SKM-1 (cell line): ENCODE measurements at regions not wholly inside any gene's neighbourhood (a gene's known extent, or its start where the extent isn't known, plus 50 kb on each side); places are given as distances from the start of the nearest gene placed in this dataset.
"Not testable (repeated sequence)": the region's sequence is repeated elsewhere in the genome, so short reads cannot be mapped to it uniquely, and the experiment has no call there.

ENCODE experiments used
- DNase-seq: peaks from one replicate; lab custom pipeline; 2025; ENCODE audit not compliant: unreplicated experiment; lab: John Stamatoyannopoulos, UW

DNA sequence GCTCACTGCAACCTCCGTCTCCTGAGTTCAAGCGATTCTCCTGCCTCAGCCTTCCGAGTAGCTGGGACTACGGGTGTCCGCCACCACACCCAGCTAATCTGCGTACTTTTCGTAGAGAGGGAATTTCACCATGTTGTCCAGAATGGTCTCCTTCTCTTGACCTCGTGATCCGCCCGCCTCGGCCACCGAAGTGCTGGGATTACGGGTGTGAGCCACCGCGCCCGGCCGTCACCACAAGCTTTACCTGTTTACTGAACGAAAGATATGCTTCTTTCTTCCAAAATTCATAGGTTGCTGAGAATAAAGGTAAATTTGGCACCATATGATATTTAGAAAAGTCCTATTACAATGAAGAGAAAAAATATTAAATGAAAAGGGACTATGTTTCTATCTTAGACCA, 333.5 kb upstream of the EPHA6 start:
- no peak for DNase-seq

DNA sequence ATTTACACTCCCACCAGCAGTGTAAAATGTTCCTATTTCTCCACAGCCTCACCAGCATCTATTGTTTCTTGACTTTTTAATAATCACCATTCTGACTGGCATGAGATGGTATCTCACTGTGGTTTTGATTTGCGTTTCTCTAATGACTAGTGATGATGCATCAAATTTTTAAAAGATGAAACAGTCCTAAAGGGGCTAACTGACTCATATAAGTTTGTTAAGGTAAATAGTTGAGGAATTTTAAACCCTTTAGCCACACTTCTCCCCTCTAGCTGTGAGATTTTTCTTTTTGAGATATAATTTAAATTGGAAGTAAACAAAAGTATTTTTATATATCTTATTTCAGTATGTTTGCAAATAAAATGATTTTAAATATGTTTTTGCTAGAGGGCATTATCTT, 331.2 kb upstream of the EPHA6 start:
- DNase-seq = not testable (repeated sequence)

- no peak for DNase-seq
These were observed 330.6 kb upstream of the EPHA6 start for GRCh38 chr3:96483781-96484180.

- DNase-seq = no peak
These were observed 325.7 kb upstream of the EPHA6 start for GRCh38 chr3:96488708-96489107.

GRCh38 chr3:96491023-96491422, 323.4 kb upstream of the EPHA6 start:
- no peak for DNase-seq

- DNase-seq = no peak
These were observed 322.5 kb upstream of the EPHA6 start for GRCh38 chr3:96491868-96492267.

GRCh38 chr3:96510334-96510733, 304.1 kb upstream of the EPHA6 start:
- DNase-seq = no peak

GRCh38 chr3:96537165-96537564, 277.2 kb upstream of the EPHA6 start:
- DNase-seq = no peak

DNA sequence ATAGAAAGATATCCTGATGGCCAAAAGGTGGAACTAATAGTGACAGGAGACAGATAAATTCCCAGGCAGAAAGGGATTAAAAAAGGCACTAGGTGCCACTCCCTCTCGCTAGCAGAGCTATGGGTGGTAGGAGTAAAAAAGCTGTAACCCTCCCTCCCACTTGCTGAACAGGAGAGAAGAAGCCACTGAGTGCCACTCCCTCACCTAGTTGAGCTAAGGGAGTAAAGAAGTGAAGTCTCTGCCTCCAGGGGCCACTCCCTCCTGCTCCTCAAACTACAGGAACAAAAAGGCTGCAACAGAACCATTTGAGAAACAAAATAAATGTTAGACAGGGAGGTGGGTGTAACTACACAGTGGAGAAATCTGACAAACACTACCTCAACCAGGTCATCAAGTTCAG, 276.2 kb upstream of the EPHA6 start:
- no peak for DNase-seq

GRCh38 chr3:96548073-96548472, 266.3 kb upstream of the EPHA6 start:
- DNase-seq = no peak

- no peak for DNase-seq
These were observed 237.5 kb upstream of the EPHA6 start for GRCh38 chr3:96576935-96577334.

DNA sequence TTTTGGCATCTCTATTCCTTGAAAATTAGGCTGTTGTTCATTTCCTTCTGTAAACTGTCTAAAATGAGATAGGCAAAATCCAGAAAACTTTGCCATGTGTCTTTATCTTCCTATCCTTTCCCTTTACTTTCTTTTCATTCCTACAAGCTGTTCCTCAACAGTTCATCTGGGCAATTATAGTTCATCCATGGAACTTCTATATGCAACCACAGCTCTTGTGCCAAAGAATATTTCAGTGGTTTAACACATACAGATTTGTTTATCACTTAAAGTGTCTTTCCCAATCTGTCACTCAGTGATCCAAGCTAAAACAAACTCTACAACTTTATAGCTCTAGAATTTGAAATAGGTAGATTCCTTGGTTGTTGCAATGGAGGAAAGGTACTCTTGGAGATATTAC, 230.3 kb upstream of the EPHA6 start:
- no peak for DNase-seq

DNA sequence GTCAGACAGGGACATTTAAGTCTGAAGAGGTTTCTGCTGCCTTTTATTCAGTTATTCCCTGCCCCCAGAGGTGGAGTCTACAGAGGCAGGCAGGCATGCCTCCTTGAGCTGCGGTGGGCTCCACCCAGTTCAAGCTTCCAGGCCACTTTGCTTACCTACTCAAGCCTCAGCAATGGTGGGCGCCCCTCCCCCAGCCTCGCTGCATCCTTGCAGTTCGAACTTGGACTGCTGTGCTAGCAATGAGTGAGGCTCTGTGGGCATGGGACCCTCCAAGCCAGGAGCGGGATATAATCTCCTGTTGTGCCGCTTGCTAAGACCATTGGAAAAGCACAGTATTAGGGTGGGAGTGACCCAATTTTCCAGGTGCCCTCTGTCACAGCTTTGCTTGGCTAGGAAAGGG, 207.5 kb upstream of the EPHA6 start:
- DNase-seq = not testable (repeated sequence)

GRCh38 chr3:96619475-96619874, 194.9 kb upstream of the EPHA6 start:
- DNase-seq = no peak

GRCh38 chr3:96622878-96623277, 191.5 kb upstream of the EPHA6 start:
- DNase-seq = no peak

DNA sequence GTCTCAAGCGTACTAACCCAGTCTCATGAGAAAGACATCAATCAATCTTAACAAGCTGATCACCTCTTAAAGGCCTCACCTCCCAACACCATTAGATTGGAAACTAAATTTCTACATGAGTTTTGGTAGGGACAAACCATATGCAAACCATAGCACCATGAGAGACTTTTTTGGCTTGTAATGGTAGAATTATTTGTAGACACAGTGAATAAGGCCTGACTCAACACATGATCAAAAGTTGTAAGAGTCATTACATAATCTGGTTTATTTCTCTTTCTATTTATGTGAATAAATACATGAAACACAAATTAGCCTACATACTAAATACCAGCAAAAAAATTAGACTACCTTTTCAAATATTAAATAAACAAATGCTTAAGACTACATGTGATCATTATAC, 183.3 kb upstream of the EPHA6 start:
- DNase-seq = no peak

GRCh38 chr3:96646596-96646995, 167.8 kb upstream of the EPHA6 start:
- no peak for DNase-seq

- DNase-seq = no peak
These were observed 156.7 kb upstream of the EPHA6 start for GRCh38 chr3:96657710-96658109.

- not testable (repeated sequence) for DNase-seq
These were observed 142.4 kb upstream of the EPHA6 start for GRCh38 chr3:96671861-96672595.

GRCh38 chr3:96677156-96677555, 137.2 kb upstream of the EPHA6 start:
- DNase-seq = no peak

- DNase-seq = no peak
These were observed 136.1 kb upstream of the EPHA6 start for GRCh38 chr3:96678325-96678724.

- no peak for DNase-seq
These were observed 113.8 kb upstream of the EPHA6 start for GRCh38 chr3:96700322-96701315.
